Fibroblast of the aortic adventitia (primary cell): ENCODE measurements at regions not wholly inside any gene's neighbourhood (a gene's known extent, or its start where the extent isn't known, plus 50 kb on each side); places are given as distances from the start of the nearest gene placed in this dataset.

Source experiments
- DNase-seq: peaks from one replicate; pipeline ENCODE4 v3.0.0-alpha.2; 2010; ENCODE audit warnings: low read depth
- H3K4me3 ChIP-seq: 2 replicates; pipeline ENCODE4 v1.5.1; 2011; ENCODE audit warnings: low read depth, mild to moderate bottlenecking, control low read depth, low read length, moderate library complexity
- TF ChIP-seq, protein P1 (sequence below): IDR thresholded peaks from 2 replicates; pipeline ENCODE4 v1.5.1; 2011; ENCODE audit warnings: mild to moderate bottlenecking, low read length, control low read depth, inconsistent platforms; ENCODE audit not compliant: insufficient read depth

DNA sequence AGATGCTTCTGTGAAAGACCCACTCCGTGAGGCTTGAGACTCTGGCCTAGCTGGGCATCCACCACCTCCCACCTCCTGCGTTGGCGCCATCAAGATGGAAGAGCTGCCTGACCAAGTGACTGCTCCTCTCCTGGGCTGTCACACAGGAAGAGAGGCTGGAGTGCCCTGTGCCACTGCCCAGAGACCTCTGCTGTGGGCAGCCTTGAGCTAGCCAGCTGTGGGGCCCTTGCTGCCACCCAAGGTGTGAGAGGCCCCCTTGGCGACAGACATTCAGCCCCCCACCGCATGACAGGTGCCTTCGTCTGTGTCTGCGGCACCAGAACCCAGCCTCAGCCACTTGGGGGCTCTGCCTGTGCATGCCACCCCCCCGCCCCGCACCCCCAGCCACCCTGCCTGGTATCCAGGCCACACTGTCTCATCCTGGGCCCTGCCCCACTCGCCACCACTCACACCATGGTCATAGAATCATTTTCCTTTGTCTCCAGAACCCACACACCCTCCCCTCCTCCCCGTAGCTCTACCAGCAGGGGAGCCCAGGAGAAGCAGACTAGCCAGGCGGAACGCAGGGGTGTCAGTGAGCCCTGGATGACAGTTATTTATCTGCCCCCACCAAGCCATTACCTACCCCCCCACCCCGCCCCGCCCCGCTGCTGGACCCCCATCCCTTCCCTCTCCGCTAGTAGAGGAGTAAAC is 120.9 kb upstream of the LHX1 start:
- no peak for DNase-seq
- no peak overlapping the region for H3K4me3 ChIP-seq

DNA sequence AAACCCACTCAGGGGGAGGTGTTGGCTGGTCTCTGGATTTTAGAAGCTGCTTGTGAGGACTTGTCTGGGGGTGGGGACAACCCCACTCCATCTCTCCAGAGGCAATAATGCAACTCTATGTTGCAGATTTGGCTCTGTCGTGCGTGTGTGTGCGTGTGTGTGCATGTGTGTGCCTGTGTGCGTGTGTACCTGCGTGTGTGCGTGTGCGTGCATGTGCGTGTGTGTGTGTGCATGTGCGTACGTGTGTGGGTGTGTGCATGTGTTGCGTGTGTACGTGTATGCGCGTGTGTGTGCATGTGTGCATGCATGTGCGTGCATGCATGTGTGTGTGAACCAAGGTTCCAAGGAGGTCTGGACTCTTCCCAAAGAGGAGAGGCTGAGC is 120.4 kb upstream of the LHX1 start:
- TF ChIP-seq, protein P1, sequence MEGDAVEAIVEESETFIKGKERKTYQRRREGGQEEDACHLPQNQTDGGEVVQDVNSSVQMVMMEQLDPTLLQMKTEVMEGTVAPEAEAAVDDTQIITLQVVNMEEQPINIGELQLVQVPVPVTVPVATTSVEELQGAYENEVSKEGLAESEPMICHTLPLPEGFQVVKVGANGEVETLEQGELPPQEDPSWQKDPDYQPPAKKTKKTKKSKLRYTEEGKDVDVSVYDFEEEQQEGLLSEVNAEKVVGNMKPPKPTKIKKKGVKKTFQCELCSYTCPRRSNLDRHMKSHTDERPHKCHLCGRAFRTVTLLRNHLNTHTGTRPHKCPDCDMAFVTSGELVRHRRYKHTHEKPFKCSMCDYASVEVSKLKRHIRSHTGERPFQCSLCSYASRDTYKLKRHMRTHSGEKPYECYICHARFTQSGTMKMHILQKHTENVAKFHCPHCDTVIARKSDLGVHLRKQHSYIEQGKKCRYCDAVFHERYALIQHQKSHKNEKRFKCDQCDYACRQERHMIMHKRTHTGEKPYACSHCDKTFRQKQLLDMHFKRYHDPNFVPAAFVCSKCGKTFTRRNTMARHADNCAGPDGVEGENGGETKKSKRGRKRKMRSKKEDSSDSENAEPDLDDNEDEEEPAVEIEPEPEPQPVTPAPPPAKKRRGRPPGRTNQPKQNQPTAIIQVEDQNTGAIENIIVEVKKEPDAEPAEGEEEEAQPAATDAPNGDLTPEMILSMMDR = no peak
- no peak for DNase-seq
- H3K4me3 ChIP-seq = no peak overlapping the region

More for the DNA sequence above, 120.9 kb upstream of the LHX1 start:
- TF ChIP-seq, protein P1 = no peak

DNA sequence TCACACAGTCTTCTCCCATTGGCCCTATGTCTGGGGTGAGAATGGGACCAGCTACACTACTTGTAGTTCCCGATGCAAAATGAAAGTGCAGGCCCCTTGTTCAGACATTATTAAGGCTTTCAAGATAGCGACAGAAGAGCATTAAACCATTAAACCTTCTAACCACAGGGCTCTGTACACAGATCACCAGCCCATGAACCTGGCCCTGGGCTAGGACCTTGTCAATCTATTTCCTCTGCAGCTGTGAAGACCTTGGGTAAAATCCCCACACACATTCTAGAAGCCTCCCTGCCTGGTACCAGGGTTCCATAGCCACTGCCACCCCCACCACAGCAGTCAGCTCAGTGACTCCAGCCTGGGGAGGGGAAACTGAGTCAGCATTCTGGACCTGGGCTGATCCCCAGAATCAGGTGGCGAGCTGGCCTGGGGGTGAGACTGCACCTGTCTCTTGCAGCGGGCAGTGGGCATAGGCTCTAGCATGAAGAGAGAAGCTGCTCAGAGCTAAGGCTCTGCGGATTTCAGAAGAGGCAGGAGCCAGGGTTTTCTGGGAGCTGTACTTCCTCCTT is 119.7 kb upstream of the LHX1 start:
- DNase-seq = no peak
- H3K4me3 ChIP-seq = no peak overlapping the region
- TF ChIP-seq, protein P1 = no peak

DNA sequence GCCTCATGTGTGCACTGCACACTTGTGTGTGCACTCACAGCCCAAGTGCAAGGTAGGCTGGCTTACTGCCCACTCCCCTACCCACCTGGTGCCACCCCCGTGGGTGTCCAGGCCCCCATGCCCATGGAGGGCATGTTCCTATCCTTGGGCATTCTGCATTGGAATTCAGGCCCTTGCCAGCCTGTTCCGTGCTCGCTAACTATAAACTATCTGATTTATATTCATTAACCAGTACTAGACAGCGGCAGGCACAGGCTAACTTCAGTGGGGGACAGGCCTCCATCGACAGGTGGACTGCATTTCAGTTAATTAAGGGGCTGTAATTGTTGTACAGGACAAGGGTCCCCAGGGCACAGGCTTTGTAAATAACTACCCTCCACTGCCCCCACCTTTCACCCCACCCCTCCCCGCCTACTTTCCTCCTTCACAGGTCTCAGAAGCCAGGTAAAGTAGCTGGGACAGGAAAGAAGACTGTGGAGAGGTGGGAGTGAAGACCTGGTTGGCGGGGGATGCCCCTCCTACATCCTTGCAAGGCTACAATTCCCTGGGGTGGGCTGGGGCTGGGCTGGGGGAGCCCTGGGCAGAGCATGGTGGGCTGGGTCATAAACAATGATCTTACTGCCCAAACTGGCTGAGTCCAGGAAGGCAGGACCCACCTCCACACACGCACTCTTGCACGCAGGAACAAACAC is 119.0 kb upstream of the LHX1 start:
- no peak overlapping the region for H3K4me3 ChIP-seq
- TF ChIP-seq, protein P1 = no peak
- no peak for DNase-seq

DNA sequence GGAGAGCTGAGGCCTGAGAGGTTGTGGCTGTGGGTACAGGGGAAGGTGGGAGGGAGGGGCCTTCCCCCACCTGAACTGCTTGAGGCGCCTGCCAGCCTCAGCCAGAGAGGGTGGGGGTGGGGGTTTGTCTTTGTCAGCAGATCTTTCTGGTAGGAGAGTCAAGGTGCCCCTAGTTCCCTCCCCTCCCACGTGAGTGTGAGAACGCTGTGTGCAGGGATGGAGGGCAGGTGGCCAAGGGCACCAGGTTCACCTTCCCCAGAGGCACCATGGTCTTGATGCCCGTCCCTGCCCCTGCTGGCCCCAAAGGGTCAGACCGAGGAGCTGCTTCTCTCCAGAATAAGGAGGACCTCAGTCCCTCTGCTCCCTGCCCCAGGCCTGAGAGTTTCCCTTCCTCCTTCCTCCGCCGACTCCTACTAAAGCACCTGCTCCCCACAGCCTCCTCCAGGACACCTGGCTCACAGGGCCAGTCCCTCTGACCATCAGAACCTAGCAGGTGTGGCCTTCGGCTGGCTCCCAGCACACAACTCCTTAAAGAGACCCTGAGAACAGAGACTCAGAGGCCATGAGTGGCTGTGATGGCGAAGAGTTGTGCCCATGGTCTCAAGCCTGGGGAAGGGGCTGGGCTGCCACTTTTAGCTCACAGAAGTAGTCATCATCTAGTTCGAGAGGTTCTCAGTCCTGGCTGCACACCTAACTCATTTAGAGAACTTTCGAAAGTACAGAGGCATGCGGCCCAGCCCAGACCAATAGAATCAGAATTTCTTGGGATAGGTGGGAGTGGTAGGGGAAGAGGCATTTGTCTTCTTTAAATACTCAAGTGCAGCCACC is 113.2 kb upstream of the LHX1 start:
- H3K4me3 ChIP-seq = no peak overlapping the region
- DNase-seq = no peak
- TF ChIP-seq, protein P1 = no peak

DNA sequence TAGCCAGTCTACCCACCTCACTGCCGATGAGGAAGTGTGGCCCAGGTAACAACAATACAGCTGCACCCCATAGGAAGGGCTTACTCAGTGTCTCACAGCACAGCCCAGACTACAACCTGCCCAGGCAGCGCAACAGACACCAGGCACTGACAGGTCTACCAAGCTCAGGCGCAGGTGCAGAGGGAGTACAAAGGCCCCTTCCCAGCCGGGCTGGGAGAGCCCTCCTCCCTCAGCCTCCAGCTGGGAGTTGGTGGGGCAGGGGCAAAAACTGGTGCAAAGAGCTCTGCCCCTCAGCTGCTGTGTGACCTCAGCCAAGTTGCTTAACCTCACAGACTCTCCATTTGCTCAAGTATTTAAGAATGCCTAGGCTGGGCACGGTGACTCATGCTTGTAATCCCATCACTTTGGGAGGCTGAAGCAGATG is 112.6 kb upstream of the LHX1 start:
- DNase-seq = no peak
- TF ChIP-seq, protein P1 = no peak
- no peak overlapping the region for H3K4me3 ChIP-seq
